GM23338 (cell line): ENCODE measurements at regions not wholly inside any gene's neighbourhood (a gene's known extent, or its start where the extent isn't known, plus 50 kb on each side); places are given as distances from the start of the nearest gene placed in this dataset.

ENCODE experiments used
- ATAC-seq: fragments of 200-7000 bp; cut with Tn5 transposase; 3 replicates; pipeline ENCODE4 v1.9.1; 2020
- DNase-seq: peaks from one replicate; pipeline ENCODE4 v3.0.0-alpha.2; 2015; ENCODE audit warnings: low spot score
- H2AFZ ChIP-seq: fragments of 200-600 bp; sonication (generic); 2 replicates; pipeline ENCODE4 v1.8.0; 2016; ENCODE audit warnings: antibody characterized with exemption, mild to moderate bottlenecking, moderate library complexity
- H3F3A ChIP-seq: fragments of 200-600 bp; sonication (generic); replicated peaks from 2 replicates; pipeline ENCODE4 v1.8.0; 2017; ENCODE audit warnings: antibody characterized with exemption, mixed run types, low read depth
- H3K27ac ChIP-seq: fragments of 200-600 bp; sonication (generic); 2 replicates; pipeline ENCODE4 v1.6.1; 2016; ENCODE audit warnings: low read depth
- H3K27me3 ChIP-seq: fragments of 200-600 bp; sonication (generic); 2 replicates; pipeline ENCODE4 v1.8.0; 2016; ENCODE audit warnings: mild to moderate bottlenecking, mixed run types, moderate library complexity; ENCODE audit not compliant: insufficient read depth
- H3K36me3 ChIP-seq: fragments of 200-600 bp; sonication (generic); 2 replicates; pipeline ENCODE4 v1.8.0; 2016; ENCODE audit warnings: mild to moderate bottlenecking; ENCODE audit not compliant: insufficient read depth
- H3K4me1 ChIP-seq: fragments of 200-600 bp; sonication (generic); 2 replicates; pipeline ENCODE4 v1.8.0; 2016; ENCODE audit warnings: mild to moderate bottlenecking, moderate library complexity; ENCODE audit not compliant: insufficient read depth
- H3K4me2 ChIP-seq: fragments of 200-600 bp; sonication (generic); 2 replicates; pipeline ENCODE4 v1.7.1; 2017; ENCODE audit warnings: mixed run types
- H3K4me3 ChIP-seq: fragments of 200-600 bp; sonication (generic); 2 replicates; pipeline ENCODE4 v1.6.1; 2016; ENCODE audit warnings: mixed run types
- H3K79me2 ChIP-seq: fragments of 200-600 bp; sonication (generic); replicated peaks from 2 replicates; pipeline ENCODE4 v1.8.0; 2017; ENCODE audit warnings: mild to moderate bottlenecking; ENCODE audit not compliant: insufficient read depth
- H3K9me2 ChIP-seq: fragments of 200-600 bp; sonication (generic); 2 replicates; pipeline ENCODE4 v1.8.0; 2017; ENCODE audit not compliant: insufficient read depth
- H4K20me1 ChIP-seq: fragments of 200-600 bp; sonication (generic); replicated peaks from 2 replicates; pipeline ENCODE4 v1.8.0; 2017; ENCODE audit warnings: mild to moderate bottlenecking; ENCODE audit not compliant: insufficient read depth
- H3K27ac Mint-ChIP-seq: 2 replicates; pipeline ENCODE4 v1.8.0; 2020; ENCODE audit warnings: inconsistent platforms, mild to moderate bottlenecking, moderate library complexity, mixed read lengths
- H3K27me3 Mint-ChIP-seq: 3 replicates; pipeline ENCODE4 v1.8.0; 2022; ENCODE audit warnings: low read depth, mild to moderate bottlenecking, moderate library complexity, mixed read lengths, inconsistent platforms; ENCODE audit not compliant: insufficient read depth, poor library complexity
- H3K36me3 Mint-ChIP-seq: 3 replicates; pipeline ENCODE4 v1.8.0; 2021; ENCODE audit warnings: low read depth, mild to moderate bottlenecking, inconsistent platforms, moderate library complexity, mixed read lengths
- H3K4me1 Mint-ChIP-seq: 3 replicates; pipeline ENCODE4 v1.8.0; 2020; ENCODE audit warnings: mild to moderate bottlenecking, inconsistent platforms, mixed read lengths
- H3K4me3 Mint-ChIP-seq: 3 replicates; pipeline ENCODE4 v1.8.0; 2021; ENCODE audit warnings: moderate library complexity, mild to moderate bottlenecking, inconsistent platforms, mixed read lengths
- H3K9me3 Mint-ChIP-seq: 3 replicates; pipeline ENCODE4 v1.8.0; 2020; ENCODE audit warnings: moderate library complexity, mild to moderate bottlenecking, inconsistent platforms, mixed read lengths
- CREB1 ChIP-seq: fragments of 250-450 bp; sonication (Bioruptor Pico); IDR thresholded peaks from 2 replicates; pipeline ENCODE4 v1.5.0; 2020; ENCODE audit warnings: low read depth, mild to moderate bottlenecking, moderate library complexity
- CTCF ChIP-seq, 2 experiments: fragments of 200-600 bp in 1 of 2; sonication (generic) in 1 of 2; conservative IDR thresholded peaks; 2 replicates each; pipeline versions ENCODE4 v1.5.1 to v1.6.1; 2016 to 2017; ENCODE audit warnings: antibody characterized with exemption in 2 of 2, low read depth in 2 of 2, mild to moderate bottlenecking in 2 of 2, moderate library complexity in 1 of 2
- ETS1 ChIP-seq: IDR thresholded peaks from 2 replicates; pipeline ENCODE4 v1.6.1; 2016; ENCODE audit warnings: antibody characterized with exemption
- EZH2 ChIP-seq: fragments of 200-600 bp; sonication (generic); IDR thresholded peaks from one replicate; pipeline ENCODE4 v1.8.0; 2017; ENCODE audit warnings: antibody characterized with exemption, mild to moderate bottlenecking, low read depth; ENCODE audit not compliant: unreplicated experiment
- EZH2phosphoT487 ChIP-seq: fragments of 200-600 bp; sonication (generic); IDR thresholded peaks from one replicate; pipeline ENCODE4 v1.8.1; 2018; ENCODE audit warnings: antibody characterized with exemption; ENCODE audit not compliant: unreplicated experiment
- JUNB ChIP-seq: IDR thresholded peaks from one replicate; pipeline ENCODE4 v1.6.1; 2016; ENCODE audit warnings: antibody characterized with exemption; ENCODE audit not compliant: unreplicated experiment
- NANOG ChIP-seq: IDR thresholded peaks from 2 replicates; pipeline ENCODE4 v1.6.1; 2016; ENCODE audit warnings: antibody characterized with exemption, borderline replicate concordance
- POLR2AphosphoS5 ChIP-seq: IDR thresholded peaks from 2 replicates; pipeline ENCODE4 v1.6.1; 2016; ENCODE audit warnings: antibody characterized with exemption, low read depth
- REST ChIP-seq: IDR thresholded peaks from one replicate; pipeline ENCODE4 v1.6.1; 2018; ENCODE audit warnings: antibody characterized with exemption; ENCODE audit not compliant: unreplicated experiment
- STAT1 ChIP-seq: IDR thresholded peaks from one replicate; pipeline ENCODE4 v1.6.1; 2016; ENCODE audit warnings: antibody characterized with exemption; ENCODE audit not compliant: unreplicated experiment
- ZNF114 ChIP-seq: fragments of 250-450 bp; sonication (Bioruptor Pico); IDR thresholded peaks from 2 replicates; pipeline ENCODE4 v1.5.0; 2020; ENCODE audit warnings: mild to moderate bottlenecking, moderate library complexity
- ZNF331 ChIP-seq: fragments of 250-450 bp; sonication (Bioruptor Pico); IDR thresholded peaks from 2 replicates; pipeline ENCODE4 v1.5.0; 2020; ENCODE audit warnings: low read depth, mild to moderate bottlenecking, moderate library complexity

GRCh38 chr7:91598791-91599190 lies 281.7 kb downstream of the MTERF1 start:
- H4K20me1 ChIP-seq: no peaks in the 10 kb centered on the region
- H3K79me2 ChIP-seq: no peaks in the 10 kb centered on the region
- Mint-ChIP-seq H3K27me3 (peaks cover 2% of the 10 kb centered on the region), H3K27ac (no peak overlapping the region), H3K36me3 (no peaks in the 10 kb centered on the region), H3K9me3 (no peaks in the 10 kb centered on the region), H3K4me3 (no peak overlapping the region), H3K4me1 (peaks cover 14% of the 10 kb centered on the region)
- H3F3A ChIP-seq: no peaks in the 10 kb centered on the region
- no peak for ATAC-seq
- H3K9me2 ChIP-seq: no peaks in the 10 kb centered on the region
- TF ChIP-seq POLR2AphosphoS5 (no peak), ETS1 (no peak), EZH2phosphoT487 (no peak), CREB1 (no peak), ZNF114 (no peak), EZH2 (no peak), CTCF (conservative IDR thresholded peaks at IDR 0.05; ENCODE audit: low read depth in 2 of 2) (no peak), ZNF331 (CRISPR knock-in tag) (no peak), REST (no peak), STAT1 (no peak)
- H3K4me2 ChIP-seq: no peak overlapping the region
- H3K36me3 ChIP-seq: no peaks in the 10 kb centered on the region
- H3K4me1 ChIP-seq: no peaks in the 10 kb centered on the region
- no peak overlapping the region for H3K4me3 ChIP-seq
- no peak for DNase-seq
- H3K27me3 ChIP-seq: no peaks in the 10 kb centered on the region
- H2AFZ ChIP-seq: no peak overlapping the region
- H3K27ac ChIP-seq: no peak overlapping the region

- Histone ChIP-seq H3K36me3 (no peaks in the 10 kb centered on the region), H3K4me1 (no peaks in the 10 kb centered on the region), H3K27me3 (no peaks in the 10 kb centered on the region), H3K79me2 (no peaks in the 10 kb centered on the region), H3K9me2 (no peaks in the 10 kb centered on the region), H3K4me2 (no peak overlapping the region), H3K4me3 (no peak overlapping the region), H3K27ac (no peak overlapping the region), H4K20me1 (no peaks in the 10 kb centered on the region), H2AFZ (no peak overlapping the region), H3F3A (no peaks in the 10 kb centered on the region)
- no peak for ATAC-seq
- Mint-ChIP-seq H3K27ac (no peak overlapping the region), H3K27me3 (no peaks in the 10 kb centered on the region), H3K9me3 (no peaks in the 10 kb centered on the region), H3K4me1 (peaks cover 16% of the 10 kb centered on the region), H3K4me3 (no peak overlapping the region), H3K36me3 (no peaks in the 10 kb centered on the region)
- DNase-seq: no peak
- TF ChIP-seq NANOG (no peak), ZNF331 (CRISPR knock-in tag) (no peak), JUNB (no peak), POLR2AphosphoS5 (no peak), EZH2phosphoT487 (no peak), ETS1 (no peak), ZNF114 (no peak), CREB1 (no peak), CTCF (conservative IDR thresholded peaks at IDR 0.05; ENCODE audit: low read depth in 2 of 2) (no peak)
These were observed 280.4 kb downstream of the MTERF1 start for GRCh38 chr7:91600112-91600511.
